GM18909 (cell line): ENCODE measurements at regions not wholly inside any gene's neighbourhood (a gene's known extent, or its start where the extent isn't known, plus 50 kb on each side); places are given as distances from the start of the nearest gene placed in this dataset.
"Not testable (repeated sequence)": the region's sequence is repeated elsewhere in the genome, so short reads cannot be mapped to it uniquely, and the experiment has no call there.

Source experiments
- ATAC-seq: cut with Tn5 transposase; IDR thresholded peaks from one replicate; pipeline ENCODE4 v1.9.1; 2021; ENCODE audit warnings: mild to moderate bottlenecking; ENCODE audit not compliant: unreplicated experiment, poor library complexity

DNA sequence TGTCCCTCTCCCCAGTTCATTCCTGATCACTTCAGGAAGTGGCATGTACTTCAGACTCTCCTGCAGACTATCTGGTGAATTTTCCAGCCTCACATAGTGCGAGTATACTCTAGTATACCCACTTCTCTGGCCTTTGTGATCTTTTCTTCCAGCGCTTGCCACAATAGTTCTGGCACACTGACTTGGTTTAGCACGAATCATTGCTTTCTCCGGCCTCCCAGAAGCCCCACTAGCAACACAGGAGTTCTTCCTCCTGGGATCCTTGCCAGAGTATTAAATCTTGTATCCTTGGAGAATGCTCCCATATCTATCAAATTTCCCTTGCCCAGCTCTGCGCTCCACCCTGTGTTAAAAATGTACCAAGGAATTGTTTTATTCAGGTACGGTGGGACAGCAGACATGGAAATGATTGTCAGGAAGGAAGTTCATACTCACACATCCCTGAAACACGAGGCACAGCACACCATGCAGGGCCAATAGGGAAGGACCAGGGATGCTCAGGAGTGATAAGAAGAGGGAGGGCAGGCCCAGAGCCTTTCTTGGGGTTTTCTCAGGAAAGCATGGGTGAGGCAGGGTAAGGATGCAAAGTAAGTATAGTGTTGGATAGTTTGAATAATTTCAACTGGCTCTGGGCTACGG lies 136.7 kb downstream of the ADSS2 start:
- ATAC-seq, result no peak

DNA sequence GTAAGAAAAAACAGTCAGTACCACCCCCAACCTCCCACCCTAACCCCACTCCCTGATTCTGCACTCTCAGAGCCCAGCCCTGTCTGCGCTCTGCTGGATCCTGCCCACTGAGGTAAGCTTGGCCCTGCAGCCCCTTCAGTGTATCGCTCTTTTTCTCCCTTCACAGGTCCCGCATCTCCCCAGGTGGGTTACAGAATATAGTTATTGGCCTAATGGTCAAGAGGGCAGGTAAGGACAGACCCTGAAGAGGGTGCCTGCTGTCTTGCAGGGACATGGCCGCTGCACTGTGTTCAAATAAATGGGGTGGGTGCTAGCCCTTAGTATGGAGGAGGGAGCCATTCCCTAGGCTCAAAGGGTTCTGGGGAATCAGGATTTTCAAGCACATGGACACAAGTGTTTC lies 135.7 kb downstream of the ADSS2 start:
- no peak for ATAC-seq

DNA sequence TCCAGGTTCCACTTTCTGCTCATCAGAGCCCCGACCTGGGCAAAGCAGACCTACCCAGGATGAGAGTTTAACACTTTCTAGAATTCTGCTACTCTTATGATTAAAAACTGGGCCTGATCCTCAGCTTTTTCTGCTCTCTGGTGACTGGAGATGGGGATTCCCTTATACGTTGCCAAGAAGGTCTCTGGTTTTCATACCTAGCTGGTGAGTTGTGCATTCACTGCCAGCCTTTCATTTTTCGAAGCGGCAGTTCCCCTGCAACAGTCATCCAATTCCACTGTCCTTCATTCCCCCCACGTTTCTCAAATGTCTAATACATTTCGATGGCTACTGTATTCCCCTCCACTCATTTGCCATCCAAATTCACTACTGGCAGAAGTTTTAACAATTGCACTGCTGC lies 135.3 kb downstream of the ADSS2 start:
- ATAC-seq, result no peak

DNA sequence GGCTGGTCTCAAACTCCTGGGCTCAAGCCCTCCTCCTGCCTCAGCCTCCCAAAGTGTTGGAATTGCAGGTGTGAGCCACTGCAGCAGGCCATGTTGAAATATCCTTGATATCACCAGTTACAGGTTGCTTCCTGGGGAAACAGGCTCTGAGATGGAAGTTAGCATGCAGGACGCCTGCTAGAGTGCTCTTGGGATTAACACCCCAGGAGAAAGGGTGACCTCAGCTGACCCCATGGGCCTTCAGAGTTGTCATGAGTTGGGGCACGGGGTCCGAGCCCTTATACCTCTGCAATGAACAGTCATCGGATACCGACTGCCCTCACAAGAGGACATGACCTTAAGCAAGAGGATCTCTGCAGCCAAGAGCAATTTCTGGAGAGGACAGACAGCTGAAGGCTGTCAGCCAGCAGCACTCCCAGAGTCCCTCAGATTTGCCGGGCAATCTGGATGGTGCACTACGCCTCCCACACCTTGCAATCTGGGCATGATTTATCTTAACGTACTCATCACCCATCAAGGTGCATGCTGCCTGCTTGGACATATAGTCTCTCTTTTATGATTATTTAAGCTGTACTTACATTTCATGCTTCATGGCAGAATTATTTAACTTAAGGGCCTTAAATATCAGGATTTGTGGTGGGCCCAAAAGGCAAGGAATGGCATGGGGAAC lies 134.6 kb downstream of the ADSS2 start:
- no peak for ATAC-seq

DNA sequence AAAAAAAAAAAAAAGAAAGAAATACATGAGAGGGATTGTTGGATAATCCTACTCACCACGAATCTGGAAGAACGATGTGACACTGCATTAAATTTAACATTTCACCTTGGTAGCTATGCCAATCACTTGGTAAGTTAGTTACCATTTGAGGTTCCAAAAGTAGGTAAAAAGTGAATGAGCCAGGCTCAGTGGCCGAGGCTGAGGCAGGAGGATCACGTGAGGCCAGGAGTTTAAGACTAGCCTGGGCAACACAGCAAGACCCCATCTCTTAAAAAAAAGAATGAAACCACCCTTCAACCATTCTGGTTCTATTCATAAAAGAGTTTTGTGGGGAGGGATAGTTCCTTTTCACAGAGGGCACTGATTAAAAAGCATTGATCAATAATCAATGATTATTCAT lies 133.6 kb downstream of the ADSS2 start:
- no peak for ATAC-seq

DNA sequence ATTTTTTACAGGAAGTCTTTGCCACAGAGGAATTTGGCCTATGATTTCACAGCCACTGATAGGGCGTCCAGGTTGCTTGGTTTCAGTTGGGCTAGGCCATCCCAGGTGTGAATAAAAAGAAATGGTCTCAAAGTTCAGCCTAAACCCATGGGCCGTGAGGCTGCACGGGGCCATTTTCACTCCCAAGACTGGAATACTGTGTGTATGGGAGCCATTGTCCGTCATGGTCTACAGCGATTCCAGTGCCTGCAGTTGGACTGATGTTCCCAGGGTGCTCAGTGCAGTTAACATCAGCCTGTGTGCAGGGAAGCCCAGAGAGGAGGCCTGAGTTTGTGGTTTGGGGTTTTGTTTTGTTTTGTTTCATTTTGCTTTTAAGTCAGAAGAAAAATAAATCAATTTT lies 133.2 kb downstream of the ADSS2 start:
- ATAC-seq, result peak; percentile 29

DNA sequence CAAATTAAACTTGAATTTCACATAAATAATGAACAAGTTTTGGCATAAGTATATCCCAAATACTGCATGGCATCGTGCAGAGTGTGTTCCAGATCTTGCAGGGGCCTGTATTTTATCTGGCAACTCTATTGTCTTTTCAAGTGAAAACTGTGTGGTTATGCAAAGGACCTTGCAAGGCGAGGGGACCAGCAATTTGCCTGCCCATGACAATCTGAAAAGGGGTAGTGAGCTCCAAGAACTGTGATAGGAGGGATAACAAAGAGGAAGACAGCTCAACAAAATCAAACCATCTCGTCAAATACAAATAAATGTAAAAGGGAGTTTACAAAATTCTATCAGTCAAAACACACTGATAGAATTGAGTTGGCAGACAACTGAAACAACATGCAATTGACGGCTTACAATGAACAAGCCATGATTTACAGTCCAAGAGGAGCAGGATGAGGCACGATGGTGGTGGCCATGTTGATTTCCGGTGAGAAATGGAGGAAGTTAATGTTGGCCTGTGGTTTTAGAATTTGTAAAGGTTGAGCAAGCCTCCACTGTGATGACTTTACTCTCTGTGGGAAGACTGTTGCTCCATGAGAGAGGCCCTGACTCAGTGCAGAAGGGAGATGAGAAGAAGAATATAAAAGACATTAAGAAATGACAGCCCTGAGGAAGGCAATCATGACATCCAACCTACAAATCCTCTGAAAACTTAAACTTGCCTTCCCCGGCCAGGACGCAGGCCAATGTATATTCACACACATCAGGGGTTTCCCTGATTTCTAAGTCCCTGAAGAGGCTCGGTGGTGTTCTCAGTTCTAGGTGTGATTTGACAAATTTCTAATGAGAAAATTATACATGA lies 132.2 kb downstream of the ADSS2 start:
- peak; percentile 79 for ATAC-seq

DNA sequence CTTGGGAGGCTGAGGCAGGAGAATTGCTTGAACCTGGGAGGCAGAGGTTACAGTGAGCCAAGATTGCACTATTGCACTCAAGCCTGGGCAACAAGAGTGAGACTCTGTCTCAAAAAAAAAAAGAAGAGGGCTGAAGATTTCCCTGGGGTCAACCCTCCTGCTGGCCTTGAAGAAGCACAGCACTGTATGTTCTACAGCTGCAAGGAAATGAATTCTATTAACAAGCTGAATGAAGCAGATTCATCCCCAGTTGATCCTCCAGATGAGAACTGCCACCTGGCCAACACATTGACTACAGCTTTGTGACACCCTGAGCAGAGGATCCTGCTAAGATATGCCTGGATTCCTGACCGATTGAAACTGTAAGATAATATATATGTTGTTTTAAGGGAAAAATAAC lies 129.5 kb downstream of the ADSS2 start:
- ATAC-seq, result no peak

DNA sequence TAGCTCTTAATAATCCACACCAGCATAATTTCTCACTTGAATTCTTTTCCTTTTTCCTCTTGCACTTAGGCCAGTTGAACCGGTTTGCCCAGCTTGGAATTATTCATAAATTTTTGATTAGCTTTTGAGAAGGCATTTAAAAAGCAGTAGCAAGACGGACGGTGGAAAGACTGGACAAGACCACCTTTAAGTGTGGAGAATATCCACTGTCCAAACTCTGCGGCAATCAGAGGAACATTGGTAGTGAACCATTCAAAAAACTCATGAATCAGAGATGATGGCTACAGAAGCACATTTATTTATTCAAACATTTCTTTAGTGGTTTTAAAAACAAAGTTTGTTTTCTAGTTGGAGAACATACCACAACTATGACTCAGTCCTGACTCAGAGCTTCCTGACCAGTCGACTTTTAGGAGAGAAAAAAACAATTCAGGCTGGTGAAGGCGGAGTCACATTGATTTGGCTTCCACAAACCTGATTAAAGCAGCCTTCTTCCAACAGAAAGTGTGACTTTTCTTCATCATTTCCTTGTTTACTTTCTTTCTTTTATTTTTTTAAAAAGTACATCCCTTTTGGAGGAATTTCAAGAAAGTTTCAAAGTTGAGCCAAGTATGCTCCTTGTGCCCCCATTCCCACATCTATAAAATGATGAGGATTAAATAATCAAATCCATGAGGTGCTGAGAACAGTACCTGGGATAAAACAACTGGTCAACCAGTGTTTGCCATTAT lies 128.8 kb downstream of the ADSS2 start:
- no peak for ATAC-seq

DNA sequence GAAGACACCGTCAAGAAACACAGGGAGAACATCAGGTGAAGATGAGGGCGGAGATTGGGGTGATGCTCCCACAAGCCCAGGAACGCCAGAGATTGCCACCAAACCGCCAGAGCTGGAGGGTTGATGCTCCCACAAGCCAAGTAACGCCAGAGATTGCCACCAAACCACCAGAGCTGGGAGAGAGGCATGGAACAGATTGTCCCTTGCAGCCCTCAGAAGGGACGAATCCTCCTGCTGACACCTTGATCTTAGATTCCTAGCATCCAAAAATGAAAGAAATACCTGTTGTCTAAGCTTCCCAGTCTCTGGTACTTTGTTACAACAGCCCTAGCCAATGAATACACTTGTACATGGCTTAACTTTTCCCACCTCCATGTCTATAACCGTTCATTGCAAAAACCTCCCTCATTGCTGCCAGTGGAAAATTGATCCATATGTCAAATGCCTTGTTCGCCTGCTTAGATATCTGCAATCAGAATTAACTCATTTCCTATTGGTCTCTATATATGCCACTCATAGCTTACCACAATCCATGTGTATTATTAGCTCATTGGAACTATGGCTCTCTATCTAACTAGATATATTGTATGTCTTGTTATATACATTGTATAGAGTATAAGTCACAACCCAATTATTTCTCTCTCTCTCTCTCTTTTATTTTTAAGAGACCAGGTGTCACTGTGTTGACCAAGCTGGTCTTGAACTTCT lies 127.4 kb downstream of the ADSS2 start:
- peak; percentile 12 for ATAC-seq

DNA sequence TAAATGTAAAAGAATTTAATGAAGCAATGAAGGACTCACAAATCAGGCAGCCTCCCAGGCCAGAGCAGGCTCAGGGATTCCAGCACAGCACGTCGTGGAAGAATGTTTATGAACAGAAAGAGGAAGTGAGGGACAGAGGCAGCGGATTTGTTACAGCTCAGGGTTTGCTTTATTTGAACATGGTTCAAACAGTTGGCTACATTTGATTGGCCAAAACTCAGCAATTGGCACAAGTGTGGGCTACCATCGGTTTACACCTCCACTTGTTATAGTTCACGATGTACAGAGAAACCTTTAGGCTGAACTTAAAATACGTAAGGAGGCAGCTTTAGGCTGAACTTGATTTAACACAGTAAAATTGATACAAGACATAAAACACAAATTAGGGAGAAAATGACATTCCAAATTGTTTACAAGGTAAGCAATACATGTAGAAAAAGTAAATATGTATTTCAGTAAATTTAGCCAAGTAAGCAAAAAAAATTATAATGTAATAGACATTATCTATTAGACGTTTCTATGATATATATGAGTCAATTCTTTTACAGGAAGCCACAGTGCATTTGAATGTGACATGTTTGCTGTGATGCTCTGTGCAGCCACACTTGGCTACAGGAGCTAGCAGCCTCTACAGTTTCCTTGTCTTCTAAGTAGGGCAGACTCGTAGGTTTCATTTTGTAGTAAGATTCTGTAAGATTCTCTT lies 126.5 kb downstream of the ADSS2 start:
- peak; percentile 80 for ATAC-seq

DNA sequence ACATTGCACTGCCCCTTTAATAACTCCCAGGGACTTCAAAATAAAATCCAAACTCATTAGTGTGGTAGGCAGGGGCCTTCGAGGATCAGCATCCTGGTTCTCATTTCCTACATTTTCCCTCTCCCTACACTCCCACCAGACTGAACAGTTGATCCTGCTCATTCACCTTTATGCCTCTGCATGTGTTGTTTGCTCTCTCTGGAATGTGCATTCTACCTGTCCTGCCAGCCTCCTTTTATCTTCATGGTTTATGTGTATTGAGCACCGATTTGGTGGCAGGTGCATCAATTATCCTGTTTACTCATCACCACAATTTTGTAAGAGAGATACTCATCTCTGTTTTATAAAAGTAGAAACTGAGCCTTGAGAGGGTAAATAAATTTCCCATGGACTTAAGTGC lies 125.0 kb downstream of the ADSS2 start:
- no peak for ATAC-seq

DNA sequence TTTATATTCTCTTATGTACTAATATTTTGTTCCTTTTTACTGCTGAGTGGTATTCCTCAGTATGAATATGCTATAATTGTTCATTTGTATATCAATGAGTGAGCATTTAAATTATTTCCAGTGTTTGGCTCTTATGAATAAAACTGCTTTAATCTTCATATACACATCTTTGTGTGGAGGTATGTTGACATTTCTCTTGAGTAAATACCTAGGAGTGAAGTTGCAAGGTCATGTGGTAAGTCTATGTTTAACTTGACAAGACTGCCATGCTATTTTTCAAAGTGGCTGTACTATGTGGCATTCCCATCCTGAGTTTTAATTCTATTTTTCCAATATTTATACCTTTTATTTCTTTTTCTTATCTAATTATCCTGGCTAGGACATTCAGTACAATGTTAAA lies 124.2 kb downstream of the ADSS2 start:
- no peak for ATAC-seq

DNA sequence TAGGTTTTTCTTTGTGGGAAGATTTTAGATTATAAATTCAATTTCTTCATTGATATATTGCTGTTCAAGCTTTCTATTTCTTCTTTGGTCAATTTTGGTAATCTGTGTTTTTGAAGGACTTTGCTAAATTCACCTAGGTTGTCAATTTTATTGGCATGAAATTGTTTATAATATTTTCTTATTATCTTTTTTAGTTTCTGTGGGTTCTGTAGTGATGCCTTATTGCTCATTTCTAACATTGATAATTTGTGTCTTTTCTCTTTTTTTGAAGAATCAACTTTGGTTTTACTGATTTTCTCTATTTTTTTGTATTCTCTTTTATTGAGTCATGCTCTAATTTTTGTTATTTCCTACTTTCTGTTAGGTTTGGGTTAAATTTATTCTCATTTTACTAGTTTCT lies 123.2 kb downstream of the ADSS2 start:
- ATAC-seq, result no peak

DNA sequence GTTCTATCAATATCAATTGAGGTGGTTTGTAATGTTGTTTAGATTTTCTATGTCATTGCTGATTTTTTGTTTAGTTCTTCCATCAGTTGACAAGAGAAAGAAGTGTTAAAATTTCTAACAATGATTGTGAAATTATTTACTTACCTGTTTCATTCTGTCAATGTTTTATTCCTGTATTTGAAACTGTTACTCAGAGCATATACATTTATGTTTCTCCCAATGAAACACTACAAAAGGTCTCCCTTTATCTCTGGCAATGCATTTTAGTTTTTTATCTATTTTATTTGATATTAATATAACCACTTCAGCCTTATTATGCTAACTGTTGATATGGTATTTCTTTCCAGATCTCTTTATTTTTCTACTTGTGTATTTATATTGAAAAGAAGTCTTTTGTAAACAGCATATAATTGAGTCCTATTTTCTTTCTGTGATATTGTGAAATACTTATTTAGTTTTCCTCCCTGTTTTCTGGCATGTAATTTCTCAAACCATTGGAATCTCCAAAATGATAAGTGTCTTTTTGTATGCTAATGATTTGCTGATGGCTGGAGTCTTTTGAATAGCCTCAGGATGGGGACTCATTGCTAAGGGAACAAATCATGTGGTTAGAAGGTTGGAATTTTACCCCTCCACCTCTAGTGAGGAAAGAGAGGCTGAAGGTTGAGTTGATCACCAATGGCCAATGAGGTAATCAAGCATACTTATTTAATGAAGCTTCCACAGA lies 122.0 kb downstream of the ADSS2 start:
- no peak for ATAC-seq

DNA sequence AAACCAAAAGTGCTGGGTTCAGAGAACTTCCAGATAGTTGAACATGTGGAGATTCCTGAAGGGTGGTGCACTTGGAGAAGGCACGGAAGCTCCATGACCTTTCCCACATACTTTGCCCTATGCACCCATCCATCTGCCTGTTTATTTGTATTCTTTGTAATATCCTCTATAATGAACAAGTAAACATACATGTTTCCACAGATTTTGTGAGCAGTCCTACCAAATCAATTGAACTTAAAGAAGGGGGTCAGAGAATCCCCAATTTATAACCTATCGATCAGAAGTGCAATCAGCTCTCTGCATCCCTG lies 121.4 kb downstream of the ADSS2 start:
- no peak for ATAC-seq

DNA sequence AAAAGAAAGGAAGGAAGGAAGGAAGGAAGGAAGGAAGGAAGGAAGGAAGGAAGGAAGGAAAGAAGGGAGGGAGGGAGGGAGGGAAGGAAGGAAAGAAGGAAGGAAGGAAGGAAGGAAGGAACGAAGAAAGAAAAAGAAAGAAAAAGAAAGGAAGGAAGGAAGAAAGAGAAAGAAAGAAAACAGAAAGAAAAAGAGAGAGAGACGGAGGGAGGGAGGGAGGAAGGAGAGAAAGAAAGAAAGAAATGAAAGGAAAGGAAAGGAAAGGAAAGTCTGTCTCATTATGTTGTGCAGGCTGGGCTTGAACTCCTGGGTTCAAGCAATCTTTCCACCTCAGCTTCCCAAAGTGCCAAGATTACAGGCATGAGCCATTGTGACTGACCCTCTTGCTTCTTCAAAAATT lies 118.9 kb downstream of the ADSS2 start:
- ATAC-seq, result not testable (repeated sequence)

DNA sequence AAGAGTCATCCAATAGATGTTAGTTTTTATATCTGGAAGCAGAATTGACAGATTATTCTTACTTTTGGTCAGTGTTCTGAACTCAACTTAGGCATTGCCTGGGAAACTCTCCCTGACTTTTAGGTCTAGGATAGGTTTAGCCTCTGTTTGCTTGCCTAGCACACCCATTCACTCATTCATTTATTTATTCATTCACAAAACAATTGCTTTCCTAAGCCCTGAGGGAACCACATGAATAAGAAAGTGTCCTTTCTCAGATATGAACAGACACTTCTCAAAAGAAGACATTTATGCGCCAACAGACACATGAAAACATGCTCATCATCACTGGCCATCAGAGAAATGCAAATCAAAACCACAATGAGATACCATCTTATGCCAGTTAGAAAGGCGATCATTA lies 117.4 kb downstream of the ADSS2 start:
- not testable (repeated sequence) for ATAC-seq

DNA sequence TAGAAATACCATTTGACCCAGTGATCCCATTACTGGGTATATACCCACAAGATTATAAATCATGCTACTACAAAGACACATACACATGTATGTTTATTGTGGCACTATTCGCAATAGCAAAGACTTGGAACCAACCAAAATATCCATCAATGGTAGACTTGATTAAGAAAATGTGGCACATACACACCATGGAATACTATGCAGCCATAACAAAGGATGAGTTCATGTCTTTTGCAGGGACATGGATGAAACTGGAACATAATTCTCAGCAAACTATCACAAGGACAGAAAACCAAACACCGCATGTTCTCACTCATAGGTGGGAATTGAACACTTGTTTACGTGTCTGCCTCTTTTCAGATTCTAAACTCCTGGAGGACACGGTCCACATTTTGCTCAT lies 116.9 kb downstream of the ADSS2 start:
- not testable (repeated sequence) for ATAC-seq
